ENCODE measurements at regions not wholly inside any gene's neighbourhood (a gene's known extent, or its start where the extent isn't known, plus 50 kb on each side); places are given as distances from the start of the nearest gene placed in this dataset.

DNA sequence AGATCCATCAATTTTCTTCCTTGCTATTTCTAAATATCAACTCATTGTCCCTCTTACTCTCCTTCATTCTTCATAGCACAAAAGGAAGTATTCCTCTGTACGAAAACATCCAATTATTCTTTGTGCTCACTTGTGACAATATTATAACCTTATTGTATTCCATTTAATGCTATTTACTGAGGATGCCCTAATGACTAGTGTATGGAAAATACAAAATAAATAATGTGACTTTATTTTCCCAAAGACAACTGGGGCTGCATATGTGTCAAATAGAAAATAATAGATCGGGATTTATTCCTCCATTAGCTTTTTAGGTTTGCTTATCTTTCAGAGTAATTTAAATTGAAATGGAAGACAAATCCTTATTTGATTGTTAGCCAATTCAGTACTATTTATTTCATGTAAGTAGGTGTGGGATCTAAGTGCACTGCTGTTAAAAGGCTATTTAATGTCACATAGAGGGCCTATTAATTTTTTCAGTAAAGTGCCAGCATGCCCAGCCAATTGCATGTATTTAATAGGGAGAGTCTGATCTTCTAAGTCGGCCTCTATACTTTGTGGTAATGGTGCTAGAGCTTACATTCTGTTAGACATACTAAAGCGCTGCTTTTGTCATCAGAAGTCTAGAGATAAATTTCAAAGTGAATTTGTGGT, 329.8 kb downstream of the MCTP2 start:
- TF ChIP-seq, protein P1, sequence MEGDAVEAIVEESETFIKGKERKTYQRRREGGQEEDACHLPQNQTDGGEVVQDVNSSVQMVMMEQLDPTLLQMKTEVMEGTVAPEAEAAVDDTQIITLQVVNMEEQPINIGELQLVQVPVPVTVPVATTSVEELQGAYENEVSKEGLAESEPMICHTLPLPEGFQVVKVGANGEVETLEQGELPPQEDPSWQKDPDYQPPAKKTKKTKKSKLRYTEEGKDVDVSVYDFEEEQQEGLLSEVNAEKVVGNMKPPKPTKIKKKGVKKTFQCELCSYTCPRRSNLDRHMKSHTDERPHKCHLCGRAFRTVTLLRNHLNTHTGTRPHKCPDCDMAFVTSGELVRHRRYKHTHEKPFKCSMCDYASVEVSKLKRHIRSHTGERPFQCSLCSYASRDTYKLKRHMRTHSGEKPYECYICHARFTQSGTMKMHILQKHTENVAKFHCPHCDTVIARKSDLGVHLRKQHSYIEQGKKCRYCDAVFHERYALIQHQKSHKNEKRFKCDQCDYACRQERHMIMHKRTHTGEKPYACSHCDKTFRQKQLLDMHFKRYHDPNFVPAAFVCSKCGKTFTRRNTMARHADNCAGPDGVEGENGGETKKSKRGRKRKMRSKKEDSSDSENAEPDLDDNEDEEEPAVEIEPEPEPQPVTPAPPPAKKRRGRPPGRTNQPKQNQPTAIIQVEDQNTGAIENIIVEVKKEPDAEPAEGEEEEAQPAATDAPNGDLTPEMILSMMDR (IDR thresholded peaks at IDR 0.05; ENCODE audit: insufficient read depth, low read length): no peak
- TF ChIP-seq, protein P2, sequence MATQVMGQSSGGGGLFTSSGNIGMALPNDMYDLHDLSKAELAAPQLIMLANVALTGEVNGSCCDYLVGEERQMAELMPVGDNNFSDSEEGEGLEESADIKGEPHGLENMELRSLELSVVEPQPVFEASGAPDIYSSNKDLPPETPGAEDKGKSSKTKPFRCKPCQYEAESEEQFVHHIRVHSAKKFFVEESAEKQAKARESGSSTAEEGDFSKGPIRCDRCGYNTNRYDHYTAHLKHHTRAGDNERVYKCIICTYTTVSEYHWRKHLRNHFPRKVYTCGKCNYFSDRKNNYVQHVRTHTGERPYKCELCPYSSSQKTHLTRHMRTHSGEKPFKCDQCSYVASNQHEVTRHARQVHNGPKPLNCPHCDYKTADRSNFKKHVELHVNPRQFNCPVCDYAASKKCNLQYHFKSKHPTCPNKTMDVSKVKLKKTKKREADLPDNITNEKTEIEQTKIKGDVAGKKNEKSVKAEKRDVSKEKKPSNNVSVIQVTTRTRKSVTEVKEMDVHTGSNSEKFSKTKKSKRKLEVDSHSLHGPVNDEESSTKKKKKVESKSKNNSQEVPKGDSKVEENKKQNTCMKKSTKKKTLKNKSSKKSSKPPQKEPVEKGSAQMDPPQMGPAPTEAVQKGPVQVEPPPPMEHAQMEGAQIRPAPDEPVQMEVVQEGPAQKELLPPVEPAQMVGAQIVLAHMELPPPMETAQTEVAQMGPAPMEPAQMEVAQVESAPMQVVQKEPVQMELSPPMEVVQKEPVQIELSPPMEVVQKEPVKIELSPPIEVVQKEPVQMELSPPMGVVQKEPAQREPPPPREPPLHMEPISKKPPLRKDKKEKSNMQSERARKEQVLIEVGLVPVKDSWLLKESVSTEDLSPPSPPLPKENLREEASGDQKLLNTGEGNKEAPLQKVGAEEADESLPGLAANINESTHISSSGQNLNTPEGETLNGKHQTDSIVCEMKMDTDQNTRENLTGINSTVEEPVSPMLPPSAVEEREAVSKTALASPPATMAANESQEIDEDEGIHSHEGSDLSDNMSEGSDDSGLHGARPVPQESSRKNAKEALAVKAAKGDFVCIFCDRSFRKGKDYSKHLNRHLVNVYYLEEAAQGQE (IDR thresholded peaks at IDR 0.05; ENCODE audit: insufficient replicate concordance, low read depth): no peak
